ENCODE measurements at regions not wholly inside any gene's neighbourhood (a gene's known extent, or its start where the extent isn't known, plus 50 kb on each side); places are given as distances from the start of the nearest gene placed in this dataset.

GRCh38 chr20:12458241-12458640, 540.5 kb downstream of the BTBD3 start:
- TF ChIP-seq CTCF (IDR thresholded peaks at IDR 0.05) = no peak
- TF ChIP-seq POLR2A (IDR thresholded peaks at IDR 0.05) = no peak
